ENCODE measurements at regions not wholly inside any gene's neighbourhood (a gene's known extent, or its start where the extent isn't known, plus 50 kb on each side); places are given as distances from the start of the nearest gene placed in this dataset.

GRCh38 chr5:1948111-1948510 is 65.4 kb upstream of the IRX4 start:
- TF ChIP-seq CTCF (IDR thresholded peaks at IDR 0.05) (no peak), ZFX (IDR thresholded peaks at IDR 0.05; ENCODE audit: borderline replicate concordance) (no peak)
